ENCODE measurements at regions not wholly inside any gene's neighbourhood (a gene's known extent, or its start where the extent isn't known, plus 50 kb on each side); places are given as distances from the start of the nearest gene placed in this dataset.

DNA sequence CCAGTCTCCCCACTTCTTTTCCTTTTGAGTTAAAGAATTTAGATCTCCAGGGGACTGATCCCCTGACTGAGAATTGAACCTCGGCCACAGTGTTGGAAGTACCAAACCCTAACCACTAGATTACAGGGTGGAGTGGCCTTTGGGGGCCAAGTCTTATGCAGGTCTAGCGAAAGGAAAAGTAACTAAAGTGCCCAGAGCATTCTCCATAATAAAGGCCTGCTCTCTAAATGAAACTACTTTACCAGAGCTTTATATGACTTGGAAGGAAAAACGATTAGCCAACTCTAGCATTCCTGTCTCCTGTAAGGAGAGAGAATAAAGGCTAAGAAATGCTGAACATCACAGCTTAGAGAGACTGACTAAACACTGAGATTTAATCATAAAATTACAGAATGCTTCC lies 788.0 kb downstream of the C4orf33 start:
- no peak for DNase-seq (ENCODE audit: low read depth in 3 of 3)

DNA sequence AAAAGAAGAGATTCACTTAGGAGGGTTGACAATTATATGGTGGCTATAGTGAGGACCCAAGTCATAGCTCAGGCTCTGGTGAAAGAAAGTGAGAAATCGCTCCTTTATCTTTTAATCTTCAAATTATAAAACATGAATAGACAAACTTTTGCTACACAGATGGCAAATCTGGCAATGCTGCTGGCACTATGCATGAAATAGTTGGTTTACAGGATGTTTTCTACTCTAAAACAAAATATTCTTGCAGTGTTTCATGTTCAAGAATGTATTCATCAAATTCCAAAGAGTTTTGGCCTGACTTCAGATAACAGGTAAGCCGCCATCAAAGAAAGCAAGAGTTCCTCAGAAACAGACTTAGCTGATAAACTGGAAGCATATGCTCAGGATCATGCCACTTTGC lies 801.2 kb downstream of the C4orf33 start:
- DNase-seq (ENCODE audit: low read depth in 3 of 3): no peak

DNA sequence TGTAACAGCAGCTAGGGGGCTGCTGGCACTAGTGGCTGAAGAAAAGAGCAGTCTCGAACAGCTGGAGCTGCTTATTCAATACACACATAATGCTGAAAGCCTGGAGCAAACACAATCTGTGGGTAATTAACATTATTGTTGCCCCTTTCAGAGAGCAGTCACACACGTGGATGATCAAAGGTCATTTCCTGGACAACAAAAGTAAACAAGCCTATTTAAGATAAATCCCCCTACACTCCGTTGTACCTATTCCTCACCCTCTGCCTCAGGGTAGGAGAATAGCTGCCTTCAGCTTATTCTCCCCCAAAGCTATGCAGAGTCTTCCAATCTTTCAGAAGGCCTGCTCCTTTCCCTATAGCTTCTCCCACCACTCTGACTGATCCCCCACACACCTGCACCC lies 803.9 kb downstream of the C4orf33 start:
- no peak for DNase-seq (ENCODE audit: low read depth in 3 of 3)

DNA sequence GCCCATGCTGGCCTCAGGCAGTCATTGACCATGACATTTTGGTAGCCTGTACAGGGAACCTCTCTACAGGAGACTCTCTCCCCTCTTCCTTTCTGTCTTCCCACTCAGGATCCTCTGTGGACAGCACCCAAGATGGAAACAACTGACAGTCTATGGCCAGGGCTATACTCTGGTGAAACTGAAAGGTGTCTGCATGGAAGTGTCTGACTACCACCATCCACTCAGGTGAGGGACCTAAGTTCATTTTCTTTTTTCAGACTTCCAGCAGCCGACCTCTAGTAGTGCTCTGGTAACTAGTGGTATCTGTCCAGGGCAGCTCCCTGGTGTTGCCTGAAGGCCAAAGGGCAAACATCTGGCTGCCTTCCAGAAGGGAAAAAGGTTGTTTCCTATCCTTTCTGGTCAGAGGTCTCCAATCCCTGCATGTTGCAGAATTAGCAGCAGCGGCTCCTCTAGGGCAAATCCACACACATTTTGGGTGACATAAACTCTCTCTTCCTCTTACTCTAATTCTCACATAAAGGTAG lies 804.5 kb downstream of the C4orf33 start:
- no peak for DNase-seq (ENCODE audit: low read depth in 3 of 3)

DNA sequence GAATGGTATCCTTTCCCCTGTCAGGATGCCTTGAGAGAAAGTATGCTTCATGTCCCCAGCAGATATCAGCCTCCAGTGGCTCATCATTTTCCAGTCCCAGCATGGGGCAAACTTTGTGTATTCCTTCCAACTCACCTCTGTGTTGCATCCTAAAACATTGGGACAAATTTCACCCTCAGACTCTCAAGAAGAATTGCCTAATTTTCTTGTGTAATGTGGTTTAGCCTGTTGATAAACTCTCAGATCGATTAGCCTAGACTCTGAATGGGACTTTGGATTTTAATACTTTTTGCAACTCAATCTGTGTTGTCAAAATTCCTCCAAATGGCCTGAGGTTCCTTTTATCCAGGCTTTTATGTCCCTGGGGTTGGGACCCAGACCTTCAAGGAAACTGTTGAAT lies 805.3 kb downstream of the C4orf33 start:
- DNase-seq (ENCODE audit: low read depth in 3 of 3): no peak

DNA sequence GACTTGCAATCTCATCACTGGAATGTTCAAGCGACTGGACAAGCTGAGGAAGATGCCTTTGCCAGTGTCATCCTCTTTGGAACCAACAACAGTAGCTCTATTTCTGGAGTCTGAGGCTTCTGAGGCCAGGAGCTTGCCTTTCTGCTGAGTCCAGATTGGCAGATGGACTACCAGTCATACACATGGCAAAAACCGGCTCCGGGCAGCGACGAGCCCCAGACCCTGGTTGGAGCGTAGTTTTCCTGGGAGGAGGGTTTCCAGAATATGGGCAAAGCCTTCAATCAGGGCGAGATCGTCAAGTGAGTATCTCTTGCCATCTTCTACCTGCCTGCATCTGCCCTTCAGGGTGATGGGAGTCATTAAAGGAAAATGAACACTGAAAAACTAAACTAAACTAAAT lies 807.9 kb downstream of the C4orf33 start:
- DNase-seq (ENCODE audit: low read depth in 3 of 3): no peak

DNA sequence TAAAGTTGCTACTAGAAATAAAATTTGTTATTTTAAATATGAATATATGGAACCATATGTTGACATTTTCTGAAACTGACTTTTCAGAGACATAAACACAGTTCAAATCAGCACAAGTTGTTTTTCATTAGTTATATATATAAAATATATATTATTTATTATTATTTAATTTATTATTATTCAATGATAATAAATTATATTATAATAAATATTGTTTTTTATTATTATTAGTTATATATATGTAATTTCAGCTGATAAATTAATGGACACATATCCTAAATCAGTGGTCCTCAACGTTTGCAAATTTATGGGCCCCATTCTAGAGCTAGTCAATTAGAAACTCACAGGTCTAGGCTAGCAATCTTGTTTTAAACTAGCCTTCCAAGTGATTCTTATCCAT lies 809.3 kb downstream of the C4orf33 start:
- no peak for DNase-seq (ENCODE audit: low read depth in 3 of 3)

DNA sequence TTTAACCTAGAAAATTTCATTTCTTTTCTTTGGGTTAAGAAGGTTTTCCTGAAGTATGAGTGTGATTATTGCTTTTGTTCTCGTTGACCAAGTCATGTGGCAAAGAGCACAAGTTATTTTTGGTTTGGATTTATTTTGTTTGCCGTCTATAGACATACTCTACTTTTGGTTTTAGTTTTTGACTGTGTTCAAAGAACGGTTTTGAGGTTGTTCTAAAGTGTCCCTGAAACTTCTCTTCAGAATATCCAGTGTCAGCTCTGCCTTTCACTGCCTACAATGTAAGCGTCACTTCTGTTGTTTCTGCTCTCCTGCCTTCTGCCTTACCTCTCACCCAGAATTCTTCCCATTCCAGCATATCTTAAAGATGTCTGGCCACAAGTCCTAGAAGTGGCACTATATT lies 812.2 kb downstream of the C4orf33 start:
- no peak for DNase-seq (ENCODE audit: low read depth in 3 of 3)

DNA sequence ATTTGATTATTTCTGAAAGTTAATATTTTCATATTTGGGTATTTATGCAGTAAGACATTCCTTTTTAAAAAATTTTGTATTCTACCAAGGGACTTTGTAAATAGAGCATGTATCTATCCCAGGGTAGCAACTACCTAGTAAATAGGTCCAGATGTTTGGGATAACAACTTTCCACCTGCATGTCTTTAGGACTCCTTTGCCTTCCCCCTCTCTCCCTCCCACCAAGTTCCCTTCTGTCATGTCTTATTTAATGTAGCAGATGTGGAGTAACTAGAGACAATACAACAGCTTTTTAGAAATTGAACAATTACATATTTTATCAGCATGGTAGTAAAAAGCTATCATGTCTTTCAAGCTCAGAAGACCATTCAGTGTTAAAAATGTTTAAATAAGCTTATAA lies 821.0 kb downstream of the C4orf33 start:
- DNase-seq (ENCODE audit: low read depth in 3 of 3): no peak

DNA sequence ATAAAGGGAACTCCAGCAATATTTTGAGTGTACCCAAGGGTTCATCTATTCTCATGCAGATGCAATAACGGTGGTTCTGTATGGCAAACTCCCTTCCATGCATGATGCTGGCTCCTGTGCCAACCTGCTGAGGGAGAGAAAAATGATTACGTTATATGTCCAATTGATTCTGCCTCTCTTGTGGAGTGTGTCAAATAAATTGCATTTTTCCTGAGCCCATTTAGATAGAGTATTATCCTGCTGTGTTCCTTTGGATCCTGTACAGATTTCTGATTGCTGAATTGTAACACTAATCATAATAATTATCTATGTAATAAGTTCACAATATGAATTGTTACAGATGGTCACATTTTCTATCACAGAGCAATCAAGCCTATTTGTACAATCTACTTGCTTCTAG lies 821.7 kb downstream of the C4orf33 start:
- DNase-seq (ENCODE audit: low read depth in 3 of 3): no peak

DNA sequence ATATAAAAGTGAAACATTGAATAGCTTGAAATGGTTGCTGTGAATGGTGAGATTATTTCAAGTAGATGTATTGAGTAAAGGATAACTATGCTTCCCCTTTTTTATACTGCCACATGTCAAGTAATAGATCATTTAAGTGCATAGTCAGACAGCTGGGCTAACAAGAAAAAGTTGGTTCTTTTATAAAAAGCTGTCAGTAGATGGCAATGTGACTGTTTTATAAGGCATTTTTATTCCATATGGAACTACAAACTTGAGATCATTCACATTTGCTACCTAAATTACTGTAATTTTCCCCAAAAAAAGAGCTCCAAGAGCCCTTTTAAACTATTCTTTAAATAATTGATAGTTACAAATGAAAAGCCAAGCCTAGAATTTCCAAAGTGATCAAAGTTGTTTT lies 831.0 kb downstream of the C4orf33 start:
- DNase-seq (ENCODE audit: low read depth in 3 of 3): no peak

DNA sequence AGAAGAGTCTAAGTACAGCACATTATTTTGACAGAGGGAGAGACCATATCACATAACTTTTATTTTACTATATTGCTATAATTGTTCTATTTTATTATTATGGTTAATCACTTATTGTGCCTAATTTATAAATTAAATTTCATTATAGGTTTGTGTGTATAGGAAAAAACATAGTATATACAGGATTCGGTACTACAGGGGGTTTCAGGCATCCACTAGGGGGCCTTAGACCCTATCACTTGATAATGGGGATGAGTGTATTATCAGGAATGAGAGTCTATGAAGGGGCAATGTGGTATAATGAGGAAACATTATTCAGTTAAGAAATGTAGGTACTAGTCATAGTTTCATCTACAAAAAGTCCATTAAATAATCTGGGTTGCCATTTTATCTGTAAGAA lies 833.1 kb downstream of the C4orf33 start:
- no peak for DNase-seq (ENCODE audit: low read depth in 3 of 3)

DNA sequence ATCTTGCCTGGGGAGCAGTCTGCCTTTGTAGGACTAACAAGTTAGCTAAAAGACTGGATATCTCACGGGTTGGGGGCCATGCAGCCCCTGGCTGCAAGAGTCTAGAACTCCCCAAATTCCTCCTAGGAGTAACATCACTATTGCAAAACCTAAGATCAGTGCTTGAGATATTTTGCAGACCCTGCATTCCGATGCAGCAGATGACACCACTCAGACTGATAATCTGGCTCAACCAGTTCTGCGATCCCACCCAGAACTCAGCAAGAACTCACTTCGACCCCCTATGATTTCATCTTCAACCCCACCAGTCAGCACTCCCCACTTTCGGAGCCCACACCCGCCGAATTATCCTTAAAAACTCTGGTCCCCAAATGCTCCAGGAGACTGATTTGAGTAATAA lies 834.0 kb downstream of the C4orf33 start:
- DNase-seq (ENCODE audit: low read depth in 3 of 3): no peak

DNA sequence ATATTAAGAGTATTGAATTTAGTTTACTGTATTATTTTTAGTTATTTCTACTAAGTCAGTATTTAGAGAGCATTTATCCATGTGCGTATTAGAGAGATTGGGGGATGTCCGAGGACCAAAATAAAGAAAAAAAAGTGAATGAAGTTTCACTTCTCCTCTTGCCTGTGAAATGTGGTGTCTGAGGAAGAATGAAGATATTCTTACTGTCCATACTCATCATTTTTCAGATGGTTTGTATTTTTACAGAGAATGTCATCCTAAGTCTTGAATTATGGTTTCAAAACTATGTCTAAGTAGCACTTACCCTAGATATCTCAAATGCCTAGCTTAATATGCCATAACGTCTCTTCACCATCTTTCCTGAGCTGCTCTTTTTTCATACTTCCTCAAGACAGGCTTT lies 854.3 kb downstream of the C4orf33 start:
- no peak for DNase-seq (ENCODE audit: low read depth in 3 of 3)

DNA sequence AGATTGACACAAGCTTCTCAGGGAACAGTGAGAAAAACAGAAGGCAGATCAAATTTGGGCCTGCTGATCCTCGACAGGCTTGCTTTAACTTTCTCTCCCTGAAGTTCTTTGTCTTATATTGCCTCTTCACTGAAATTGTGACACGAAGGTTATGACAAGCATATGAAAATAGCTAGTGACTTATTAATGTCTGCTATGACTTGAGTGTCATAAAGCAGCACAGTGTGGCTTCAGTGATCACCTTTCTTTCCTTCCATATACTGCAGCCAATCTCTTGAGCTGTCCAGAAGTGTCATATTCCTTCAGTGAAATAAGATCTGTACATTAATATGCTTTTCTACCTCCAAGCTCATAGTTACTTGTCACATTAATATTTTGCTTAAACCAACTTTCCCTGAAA lies 870.2 kb downstream of the C4orf33 start:
- DNase-seq (ENCODE audit: low read depth in 3 of 3): no peak

DNA sequence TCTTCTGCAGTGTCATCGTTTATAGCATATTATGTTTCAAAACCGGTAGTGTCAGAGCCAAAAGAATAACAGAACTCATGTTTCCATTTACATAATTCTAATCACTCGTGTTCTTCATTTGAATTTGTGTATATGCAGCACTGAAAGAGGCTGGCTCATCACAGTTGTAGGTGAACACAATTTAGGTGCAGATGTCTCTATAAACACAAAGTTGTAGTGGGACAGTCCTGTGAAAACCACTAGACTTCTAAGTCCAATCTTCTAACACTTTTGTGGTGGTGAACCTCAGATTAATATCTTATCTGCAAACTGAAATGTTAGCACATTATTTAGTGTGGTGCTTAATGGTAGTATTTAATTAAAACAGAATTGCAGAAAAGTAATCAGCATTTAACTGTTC lies 872.4 kb downstream of the C4orf33 start:
- DNase-seq (ENCODE audit: low read depth in 3 of 3): no peak

DNA sequence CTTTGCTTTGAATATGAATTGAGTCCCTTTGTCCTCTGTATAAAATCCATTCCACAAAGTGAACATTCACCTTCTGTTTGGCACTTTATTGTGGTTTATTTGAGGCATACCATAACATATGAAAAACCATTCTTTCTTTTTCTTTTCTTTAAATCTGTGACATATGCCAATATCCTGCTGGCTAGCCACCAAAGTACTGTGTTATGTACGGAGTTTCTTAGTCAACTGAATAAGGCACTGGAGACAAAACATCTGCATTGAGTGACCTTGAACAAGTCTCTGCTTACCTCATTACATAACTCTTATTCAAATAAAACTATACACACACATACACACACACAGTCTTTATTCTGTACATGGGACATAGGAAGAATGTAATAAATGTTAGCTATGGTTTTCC lies 872.8 kb downstream of the C4orf33 start:
- DNase-seq (ENCODE audit: low read depth in 3 of 3): no peak

DNA sequence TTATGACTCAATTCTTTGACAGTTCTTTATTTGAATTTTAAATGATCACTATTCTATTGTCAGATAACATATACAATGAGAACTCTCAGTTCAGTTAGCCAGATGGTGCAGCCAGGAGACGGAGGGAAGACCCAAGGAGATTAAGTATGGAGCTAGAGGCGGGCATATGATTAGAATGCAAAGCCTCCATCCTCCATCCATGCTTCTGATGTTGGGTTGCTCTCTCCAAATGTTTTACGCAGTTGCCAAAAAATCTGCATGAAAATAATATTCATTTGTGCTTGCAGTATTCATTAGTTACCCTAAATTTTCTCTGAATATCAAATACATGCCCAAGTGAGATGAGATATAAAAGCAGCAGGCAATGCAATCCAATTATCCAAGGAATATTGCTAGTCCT lies 874.8 kb downstream of the C4orf33 start:
- DNase-seq (ENCODE audit: low read depth in 3 of 3): no peak

DNA sequence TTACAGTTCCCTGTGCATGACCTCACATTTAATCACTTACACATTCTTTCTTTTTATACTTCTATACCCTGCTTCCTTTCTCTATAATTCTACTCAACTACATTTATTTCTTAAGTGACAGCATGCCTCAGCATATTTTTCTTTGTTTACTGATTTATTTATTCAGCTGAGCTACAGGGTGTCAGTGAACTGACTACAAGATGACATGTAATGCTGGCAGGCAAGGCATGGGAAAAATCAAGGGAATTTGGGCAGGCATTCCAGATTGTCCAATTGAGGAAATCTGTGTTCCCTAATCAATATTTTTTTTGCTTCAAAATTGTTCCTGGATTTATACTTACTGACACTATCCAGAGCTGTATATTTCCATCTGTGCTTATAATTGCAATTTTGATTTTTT lies 875.5 kb downstream of the C4orf33 start:
- no peak for DNase-seq (ENCODE audit: low read depth in 3 of 3)

DNA sequence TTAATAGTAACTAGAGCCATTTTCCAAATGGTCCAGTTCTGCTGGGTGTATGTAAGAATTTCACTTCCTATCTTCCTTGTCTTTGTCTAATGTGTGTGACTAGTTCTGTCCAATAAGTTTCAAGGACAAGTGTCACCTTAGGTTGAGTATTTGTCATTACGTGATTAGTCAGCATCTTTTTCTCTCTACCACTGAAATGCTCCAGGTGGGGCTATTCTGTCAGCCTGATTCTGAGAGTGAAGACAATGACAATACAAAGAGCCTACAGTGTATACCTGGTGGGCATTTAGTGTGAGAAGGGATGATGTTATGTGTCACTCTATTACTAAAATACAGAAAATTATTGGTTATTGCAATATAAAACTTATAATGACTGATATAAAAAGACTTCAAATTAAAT lies 876.3 kb downstream of the C4orf33 start:
- DNase-seq (ENCODE audit: low read depth in 3 of 3): no peak

DNA sequence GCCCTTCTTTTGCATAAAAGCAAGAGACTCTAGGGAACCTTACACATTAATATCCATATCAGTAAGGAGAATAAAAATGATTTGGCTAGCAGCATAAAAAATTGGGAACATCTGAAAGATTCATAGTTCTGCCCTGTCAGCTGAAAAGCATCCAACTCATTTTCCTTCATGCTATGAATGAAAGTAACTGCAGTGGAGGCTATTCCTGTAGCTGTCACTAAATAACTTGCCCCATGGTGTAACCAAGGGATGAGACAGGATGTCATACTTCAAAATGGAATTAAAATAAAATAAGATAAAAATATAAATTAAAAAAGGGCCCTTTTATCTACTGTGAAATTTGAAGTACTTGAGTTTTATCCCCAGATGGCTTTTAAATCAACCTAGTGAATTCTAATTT lies 878.8 kb downstream of the C4orf33 start:
- no peak for DNase-seq (ENCODE audit: low read depth in 3 of 3)

DNA sequence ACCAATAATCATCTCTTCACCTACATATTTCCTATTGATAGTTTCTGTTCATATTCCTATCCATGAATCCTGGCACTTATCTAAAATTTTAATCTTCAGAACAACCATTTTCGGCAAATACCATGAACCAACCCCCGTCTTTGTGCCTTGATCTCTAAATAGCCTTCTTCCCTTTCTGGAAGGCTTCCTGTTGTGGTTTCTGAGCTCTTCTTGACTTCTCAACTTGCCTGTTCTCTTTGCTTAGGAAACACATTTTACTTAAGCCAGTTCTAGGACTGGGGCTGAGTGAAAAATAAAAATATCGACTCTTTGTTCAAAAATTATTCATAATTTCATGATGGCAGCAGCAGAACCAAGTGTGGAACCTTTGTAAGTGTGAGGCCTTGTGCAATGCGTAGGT lies 882.4 kb downstream of the C4orf33 start:
- no peak for DNase-seq (ENCODE audit: low read depth in 3 of 3)

DNA sequence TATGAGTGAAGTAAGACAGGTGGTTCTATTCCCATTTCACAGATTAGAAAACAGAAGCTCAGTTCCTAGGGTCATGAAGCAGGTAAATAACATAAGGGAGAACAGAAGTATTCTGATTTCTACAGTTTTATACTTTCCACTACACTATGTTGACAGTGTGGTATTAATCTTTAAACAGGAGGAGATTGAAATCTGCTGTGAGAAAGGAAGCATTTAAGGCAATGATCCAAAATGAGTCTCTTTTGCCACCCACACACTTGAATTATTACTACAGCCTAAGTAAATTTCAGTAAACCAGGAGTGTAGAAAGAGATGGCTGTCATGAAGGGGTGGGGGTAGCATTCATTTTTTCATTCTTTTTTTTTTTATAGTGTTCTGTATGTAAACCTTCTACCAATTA lies 893.0 kb downstream of the C4orf33 start:
- DNase-seq (ENCODE audit: low read depth in 3 of 3): no peak

DNA sequence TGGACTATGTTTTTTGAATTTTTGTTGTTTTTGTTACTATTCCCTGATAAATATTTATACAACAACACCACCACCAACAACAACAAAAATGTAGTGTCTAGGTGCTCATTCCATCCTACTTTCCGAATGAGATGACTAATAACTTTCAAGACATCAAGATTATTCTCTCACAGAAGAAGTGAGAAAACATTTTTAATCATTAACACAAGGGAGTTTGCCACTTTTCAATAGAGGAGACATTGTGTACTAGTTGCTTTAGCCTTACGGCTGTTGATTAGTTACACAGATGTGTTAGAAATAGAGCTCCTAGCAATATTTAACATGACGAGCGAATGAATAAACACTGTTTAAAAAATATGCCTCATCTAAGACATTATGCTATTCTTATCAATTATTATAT lies 898.8 kb downstream of the C4orf33 start:
- DNase-seq (ENCODE audit: low read depth in 3 of 3): no peak

Measured in stimulated activated CD4-positive, alpha-beta T cell treated with anti-CD3 and anti-CD28 coated beads, TNF-alpha, amount 100 ng/mL, for 24 hours (primary cell).